Fibroblast of villous mesenchyme (primary cell): ENCODE measurements at regions not wholly inside any gene's neighbourhood (a gene's known extent, or its start where the extent isn't known, plus 50 kb on each side); places are given as distances from the start of the nearest gene placed in this dataset.
"Not testable (repeated sequence)": the region's sequence is repeated elsewhere in the genome, so short reads cannot be mapped to it uniquely, and the experiment has no call there.

Source experiments
- DNase-seq: peaks from one replicate; pipeline ENCODE4 v3.0.0-alpha.2; 2010; ENCODE audit warnings: low read depth
- H3K4me3 ChIP-seq: 2 replicates; pipeline ENCODE4 v1.5.1; 2011; ENCODE audit warnings: low read depth, mild to moderate bottlenecking, low read length
- TF ChIP-seq, protein P1 (sequence below): IDR thresholded peaks from 2 replicates; pipeline ENCODE4 v1.5.1; 2012; ENCODE audit warnings: low read depth, mild to moderate bottlenecking, low read length; ENCODE audit not compliant: insufficient read depth

DNA sequence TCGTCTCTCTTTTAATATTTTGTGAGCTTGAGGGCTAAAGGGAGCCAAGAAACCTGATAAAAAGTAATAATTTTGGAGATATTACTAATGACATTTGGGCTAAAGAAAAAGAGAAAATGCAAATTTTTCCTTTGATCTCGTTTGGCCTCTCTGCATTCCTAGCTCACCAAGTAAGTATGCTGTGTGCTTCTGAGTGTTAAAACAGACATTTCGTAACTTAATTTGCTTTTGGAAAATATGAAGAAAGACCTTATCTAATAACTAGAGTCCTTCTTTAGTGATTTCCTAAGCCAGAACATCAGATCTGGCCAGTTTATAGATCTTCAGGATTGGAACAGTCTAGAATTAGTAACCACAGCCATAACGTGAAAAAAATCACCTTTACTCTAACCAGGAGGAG is 872.9 kb upstream of the SLC35B3 start:
- peak; percentile 28 for DNase-seq
- no peak overlapping the region for H3K4me3 ChIP-seq
- TF ChIP-seq, protein P1, sequence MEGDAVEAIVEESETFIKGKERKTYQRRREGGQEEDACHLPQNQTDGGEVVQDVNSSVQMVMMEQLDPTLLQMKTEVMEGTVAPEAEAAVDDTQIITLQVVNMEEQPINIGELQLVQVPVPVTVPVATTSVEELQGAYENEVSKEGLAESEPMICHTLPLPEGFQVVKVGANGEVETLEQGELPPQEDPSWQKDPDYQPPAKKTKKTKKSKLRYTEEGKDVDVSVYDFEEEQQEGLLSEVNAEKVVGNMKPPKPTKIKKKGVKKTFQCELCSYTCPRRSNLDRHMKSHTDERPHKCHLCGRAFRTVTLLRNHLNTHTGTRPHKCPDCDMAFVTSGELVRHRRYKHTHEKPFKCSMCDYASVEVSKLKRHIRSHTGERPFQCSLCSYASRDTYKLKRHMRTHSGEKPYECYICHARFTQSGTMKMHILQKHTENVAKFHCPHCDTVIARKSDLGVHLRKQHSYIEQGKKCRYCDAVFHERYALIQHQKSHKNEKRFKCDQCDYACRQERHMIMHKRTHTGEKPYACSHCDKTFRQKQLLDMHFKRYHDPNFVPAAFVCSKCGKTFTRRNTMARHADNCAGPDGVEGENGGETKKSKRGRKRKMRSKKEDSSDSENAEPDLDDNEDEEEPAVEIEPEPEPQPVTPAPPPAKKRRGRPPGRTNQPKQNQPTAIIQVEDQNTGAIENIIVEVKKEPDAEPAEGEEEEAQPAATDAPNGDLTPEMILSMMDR, result no peak

DNA sequence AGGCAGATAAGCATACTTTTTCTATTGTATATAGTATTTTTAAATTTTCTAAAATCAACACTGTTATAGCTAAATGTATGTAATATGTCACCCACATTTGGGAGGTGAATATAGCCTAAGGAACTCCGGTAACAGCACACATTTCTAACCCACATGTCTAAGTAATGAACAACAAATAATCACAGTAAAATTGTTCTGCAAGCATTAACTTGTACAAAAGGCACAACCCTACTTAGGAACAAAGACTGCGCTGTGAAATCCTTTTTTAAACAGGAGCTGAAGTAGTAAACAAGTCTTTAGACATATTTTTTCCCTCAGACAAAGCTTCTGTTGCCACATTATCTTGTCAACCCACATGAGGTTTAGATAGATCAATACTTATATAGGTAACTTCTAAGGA is 872.4 kb upstream of the SLC35B3 start:
- no peak overlapping the region for H3K4me3 ChIP-seq
- DNase-seq, result no peak
- TF ChIP-seq, protein P1, result no peak

DNA sequence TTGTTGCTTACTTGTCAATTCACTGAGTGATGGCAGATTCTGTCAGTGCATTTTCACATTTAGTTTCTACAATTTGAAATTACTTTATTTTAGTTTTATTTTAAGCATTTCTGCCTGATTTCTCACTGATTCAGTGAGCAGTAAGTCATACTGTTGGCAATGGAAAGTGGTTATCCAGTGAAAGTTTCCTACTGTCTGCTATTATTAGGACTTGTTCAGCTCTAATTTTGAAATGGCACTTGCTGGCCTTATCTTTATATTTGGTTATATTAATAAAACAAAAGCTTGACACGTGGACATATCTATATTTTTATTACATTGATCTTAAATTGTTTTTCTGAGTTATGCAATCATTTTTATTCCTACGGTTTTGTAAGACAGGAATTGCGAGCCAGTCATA is 871.8 kb upstream of the SLC35B3 start:
- TF ChIP-seq, protein P1, result no peak
- H3K4me3 ChIP-seq, result no peak overlapping the region
- DNase-seq, result no peak

DNA sequence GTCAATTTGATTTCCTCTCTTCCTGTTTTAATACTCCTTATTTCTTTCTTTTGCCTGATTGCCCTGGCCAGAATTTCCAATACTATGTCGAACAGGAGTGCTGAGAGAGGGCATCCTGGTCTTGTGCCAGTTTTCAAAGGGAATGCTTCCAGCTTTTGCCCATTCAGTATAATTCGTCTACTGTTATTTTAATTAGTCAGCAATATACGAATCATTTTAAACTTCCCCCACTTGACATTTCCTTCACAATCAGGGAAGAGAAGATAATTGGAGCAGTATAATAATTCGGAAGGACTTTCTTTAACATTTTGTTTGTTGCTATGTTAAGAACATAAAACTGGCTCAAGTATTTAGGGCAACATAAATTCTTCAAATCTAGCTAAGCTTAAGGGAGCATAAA is 860.3 kb upstream of the SLC35B3 start:
- DNase-seq, result no peak

DNA sequence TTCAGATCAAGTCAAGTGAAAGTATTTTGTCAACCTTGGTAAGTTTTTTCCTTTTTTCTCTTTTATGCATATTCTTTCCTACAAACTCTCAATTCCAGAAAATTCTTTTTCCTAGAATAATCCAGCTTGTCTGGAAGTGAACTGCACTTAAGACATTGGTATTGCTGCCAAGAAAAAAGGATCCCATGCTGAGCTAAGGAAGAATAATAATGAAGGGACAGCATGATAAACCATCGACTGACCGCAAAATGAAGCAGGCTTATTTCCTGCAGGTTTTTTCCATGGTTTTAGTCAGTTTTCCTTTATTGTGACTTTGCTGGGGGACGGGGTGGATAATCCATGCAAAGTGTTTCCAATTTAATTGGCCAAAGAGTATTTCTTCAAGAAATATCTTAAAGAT is 857.6 kb upstream of the SLC35B3 start:
- no peak for DNase-seq
- TF ChIP-seq, protein P1, result no peak
- no peak overlapping the region for H3K4me3 ChIP-seq

More for the DNA sequence above, 860.3 kb upstream of the SLC35B3 start:
- H3K4me3 ChIP-seq, result no peak overlapping the region
- TF ChIP-seq, protein P1, result no peak

DNA sequence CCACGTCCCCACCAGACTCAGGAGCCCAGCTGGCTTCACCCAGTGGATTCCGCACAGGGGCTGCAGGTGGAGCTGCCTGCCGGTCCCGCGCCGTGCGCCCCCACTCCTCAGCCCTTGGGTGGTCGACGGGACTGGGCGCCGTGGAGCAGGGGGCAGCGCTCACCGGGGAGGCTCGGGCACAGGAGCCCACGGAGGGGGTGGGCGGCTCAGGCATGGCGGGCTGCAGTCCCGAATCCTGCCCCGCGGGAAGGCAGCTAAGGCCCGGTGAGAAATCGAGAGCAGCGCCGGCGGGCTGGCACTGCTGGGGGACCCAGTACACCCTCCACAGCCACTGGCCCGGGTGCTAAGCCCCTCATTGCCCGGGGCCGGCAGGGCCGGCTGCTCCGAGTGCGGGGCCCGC is 855.0 kb upstream of the SLC35B3 start:
- DNase-seq, H3K4me3 ChIP-seq: not testable (repeated sequence)

DNA sequence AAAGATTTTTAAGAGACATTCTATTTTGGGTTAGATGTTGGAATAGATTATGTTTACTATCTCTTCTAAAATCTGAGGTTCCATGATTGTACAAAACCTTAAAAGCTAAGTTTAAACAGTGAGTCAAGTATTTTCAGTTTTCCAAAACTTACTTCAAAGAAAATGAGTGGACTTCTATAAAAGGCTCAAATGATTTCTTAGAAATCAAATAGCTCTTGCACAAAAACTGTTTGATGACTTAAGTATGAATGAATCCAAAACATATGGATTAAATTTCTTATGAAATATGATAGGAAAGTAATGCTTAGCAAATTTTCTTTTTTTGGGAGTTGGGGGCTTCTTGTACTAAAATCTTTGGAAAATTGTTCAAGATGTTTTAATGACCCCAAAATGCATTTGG is 837.3 kb upstream of the SLC35B3 start:
- no peak overlapping the region for H3K4me3 ChIP-seq
- no peak for DNase-seq
- TF ChIP-seq, protein P1, result no peak

DNA sequence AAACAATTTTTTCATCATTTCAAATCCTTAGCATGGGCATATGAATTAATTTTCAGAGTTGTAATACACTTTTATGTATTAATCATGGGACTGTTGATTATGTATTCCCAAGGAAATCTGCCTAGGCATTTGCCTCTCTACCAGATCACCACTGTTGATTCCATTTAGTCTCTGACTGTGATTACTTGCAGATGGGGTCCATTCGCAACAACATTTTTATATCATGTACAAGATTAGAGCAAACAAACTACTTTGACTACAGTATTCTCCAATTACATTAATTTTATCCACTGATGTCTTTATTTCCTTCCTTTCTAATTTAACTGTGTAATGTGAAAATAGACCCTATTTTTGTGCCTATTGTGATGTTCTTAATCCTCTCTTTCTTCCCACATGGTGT is 831.4 kb upstream of the SLC35B3 start:
- H3K4me3 ChIP-seq, result no peak overlapping the region
- TF ChIP-seq, protein P1, result no peak
- no peak for DNase-seq
